IPS-15b (cell line): ENCODE measurements at regions not wholly inside any gene's neighbourhood (a gene's known extent, or its start where the extent isn't known, plus 50 kb on each side); places are given as distances from the start of the nearest gene placed in this dataset.
"Not testable (repeated sequence)": the region's sequence is repeated elsewhere in the genome, so short reads cannot be mapped to it uniquely, and the experiment has no call there.

Source experiments
- H3K27me3 ChIP-seq: one replicate; pipeline ENCODE4 v1.6.1; 2013; ENCODE audit warnings: low read length; ENCODE audit not compliant: control insufficient read depth, insufficient read depth
- H3K36me3 ChIP-seq: one replicate; pipeline ENCODE4 v1.6.1; 2013; ENCODE audit warnings: low read length; ENCODE audit not compliant: control insufficient read depth, insufficient read depth
- H3K4me1 ChIP-seq: one replicate; pipeline ENCODE4 v1.6.1; 2013; ENCODE audit warnings: mild to moderate bottlenecking, low read length; ENCODE audit not compliant: control insufficient read depth, insufficient read depth
- H3K4me3 ChIP-seq: one replicate; pipeline ENCODE4 v1.5.1; 2013; ENCODE audit warnings: low read depth, low read length
- H3K9ac ChIP-seq: one replicate; pipeline ENCODE4 v1.6.1; 2013; ENCODE audit warnings: low read depth, mild to moderate bottlenecking, low read length
- H3K9me3 ChIP-seq: one replicate; pipeline ENCODE4 v1.6.1; 2013; ENCODE audit warnings: mild to moderate bottlenecking, low read length; ENCODE audit not compliant: control insufficient read depth, insufficient read depth

DNA sequence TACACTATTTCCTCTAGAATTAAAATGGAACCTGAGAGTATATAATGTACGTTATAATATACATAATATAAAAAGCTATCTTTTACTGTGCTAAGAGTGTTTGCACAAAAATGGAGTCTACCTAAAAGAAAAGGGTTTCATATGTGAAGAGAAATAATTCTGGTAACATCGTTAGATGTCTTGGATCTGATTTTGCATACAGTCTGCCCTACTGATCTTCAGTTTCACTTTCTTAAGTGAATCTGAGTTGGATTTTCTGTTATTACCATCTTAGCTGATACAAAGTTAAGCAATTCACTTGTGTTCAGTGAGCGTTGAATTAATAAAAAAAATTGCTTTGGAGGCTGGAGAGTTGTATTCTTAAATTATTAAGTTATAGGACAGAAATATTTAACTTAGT, 502.1 kb upstream of the TMEFF2 start:
- no peaks in the 10 kb centered on the region for H3K4me1 ChIP-seq
- no peaks in the 10 kb centered on the region for H3K9me3 ChIP-seq
- H3K4me3 ChIP-seq: no peak overlapping the region
- H3K9ac ChIP-seq: no peak overlapping the region
- no peaks in the 10 kb centered on the region for H3K27me3 ChIP-seq
- H3K36me3 ChIP-seq: no peaks in the 10 kb centered on the region

DNA sequence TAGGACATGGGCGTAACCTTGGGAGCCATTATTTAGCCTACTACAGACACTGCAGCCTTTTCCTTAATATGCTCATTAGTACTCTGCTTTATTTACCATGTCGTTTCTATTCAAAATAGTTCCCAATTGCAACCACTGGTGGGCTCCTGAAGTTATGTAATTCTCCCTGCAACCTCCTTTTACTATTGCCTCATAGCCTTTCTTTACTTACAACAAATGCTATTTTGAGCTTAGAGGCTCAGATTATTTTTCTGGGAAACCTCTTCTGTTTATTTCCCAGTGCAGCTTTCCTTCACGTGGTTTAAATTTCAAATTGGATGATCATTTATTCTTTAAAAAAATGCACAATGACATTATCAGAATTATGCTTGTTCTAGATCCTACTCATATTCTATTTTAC, 492.3 kb upstream of the TMEFF2 start:
- no peak overlapping the region for H3K4me3 ChIP-seq
- H3K27me3 ChIP-seq: no peaks in the 10 kb centered on the region
- no peaks in the 10 kb centered on the region for H3K9me3 ChIP-seq
- peaks cover 6% of the 10 kb centered on the region for H3K4me1 ChIP-seq
- H3K9ac ChIP-seq: no peak overlapping the region
- no peaks in the 10 kb centered on the region for H3K36me3 ChIP-seq

DNA sequence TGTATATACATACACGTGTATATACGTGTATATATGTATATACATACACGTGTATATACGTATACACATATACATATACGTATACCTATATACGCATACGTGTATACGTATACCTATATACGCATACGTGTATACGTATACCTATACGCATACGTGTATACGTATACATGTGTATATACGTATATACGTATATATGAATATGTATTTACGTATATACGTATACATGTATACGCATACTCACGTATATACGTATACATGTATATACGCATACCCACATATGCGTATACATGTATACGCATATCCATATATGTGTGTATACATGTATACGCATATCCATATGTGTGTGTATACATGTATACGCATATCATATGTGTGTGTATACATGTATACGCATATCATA, 487.8 kb upstream of the TMEFF2 start:
- H3K4me1 ChIP-seq, H3K4me3 ChIP-seq, H3K9ac ChIP-seq, H3K36me3 ChIP-seq, H3K27me3 ChIP-seq, H3K9me3 ChIP-seq: not testable (repeated sequence)

DNA sequence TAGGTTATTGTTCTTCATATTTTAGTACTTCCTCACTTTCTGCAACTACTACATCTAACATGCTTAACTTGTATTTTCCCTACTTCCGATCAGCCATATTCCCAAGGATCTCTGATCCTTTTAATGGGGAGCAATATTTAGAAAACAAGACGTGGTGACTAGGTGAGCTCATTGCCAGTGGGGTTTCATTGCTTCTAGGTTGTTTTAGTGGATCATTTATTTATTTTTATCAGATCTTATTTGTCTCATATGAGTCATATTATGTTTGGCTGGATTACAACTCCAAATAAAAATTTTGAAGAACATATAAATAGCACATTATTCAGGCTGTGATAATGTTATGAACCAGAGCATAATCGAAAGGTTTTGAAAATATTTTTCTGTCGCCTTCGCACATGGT, 480.9 kb upstream of the TMEFF2 start:
- Histone ChIP-seq H3K27me3 (no peaks in the 10 kb centered on the region), H3K9ac (no peak overlapping the region), H3K9me3 (no peaks in the 10 kb centered on the region), H3K36me3 (no peaks in the 10 kb centered on the region), H3K4me1 (no peaks in the 10 kb centered on the region), H3K4me3 (no peak overlapping the region)

DNA sequence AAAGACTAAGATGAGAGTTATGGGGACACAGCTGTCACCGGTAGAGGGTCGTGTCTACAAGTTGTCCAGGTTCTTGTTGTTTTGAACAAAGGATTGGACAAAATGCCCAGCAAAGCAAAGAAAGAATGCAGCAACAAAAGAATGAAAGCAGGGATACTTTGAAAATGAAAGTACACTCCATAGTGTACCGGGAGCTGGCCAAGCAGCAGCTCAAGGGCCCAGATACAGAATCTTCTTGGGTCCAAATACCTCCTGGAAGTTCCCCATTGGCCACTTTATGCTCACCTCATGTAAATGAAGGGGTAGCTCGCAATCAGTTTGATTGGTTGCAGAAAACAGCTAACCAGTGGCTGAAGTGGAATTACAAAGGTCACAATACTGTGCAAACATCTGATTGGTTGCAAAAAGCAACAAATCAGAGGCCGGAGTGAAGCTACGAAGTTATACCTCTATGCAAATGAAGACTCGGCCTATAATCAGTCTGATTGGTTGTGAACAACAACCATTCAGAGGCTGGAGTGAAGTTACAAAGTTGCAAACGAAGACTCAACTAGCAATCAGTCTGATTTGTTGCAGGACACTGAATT, 474.9 kb upstream of the TMEFF2 start:
- no peaks in the 10 kb centered on the region for H3K27me3 ChIP-seq
- no peaks in the 10 kb centered on the region for H3K4me1 ChIP-seq
- no peaks in the 10 kb centered on the region for H3K36me3 ChIP-seq
- H3K4me3 ChIP-seq: no peak overlapping the region
- no peaks in the 10 kb centered on the region for H3K9me3 ChIP-seq
- H3K9ac ChIP-seq: no peak overlapping the region

DNA sequence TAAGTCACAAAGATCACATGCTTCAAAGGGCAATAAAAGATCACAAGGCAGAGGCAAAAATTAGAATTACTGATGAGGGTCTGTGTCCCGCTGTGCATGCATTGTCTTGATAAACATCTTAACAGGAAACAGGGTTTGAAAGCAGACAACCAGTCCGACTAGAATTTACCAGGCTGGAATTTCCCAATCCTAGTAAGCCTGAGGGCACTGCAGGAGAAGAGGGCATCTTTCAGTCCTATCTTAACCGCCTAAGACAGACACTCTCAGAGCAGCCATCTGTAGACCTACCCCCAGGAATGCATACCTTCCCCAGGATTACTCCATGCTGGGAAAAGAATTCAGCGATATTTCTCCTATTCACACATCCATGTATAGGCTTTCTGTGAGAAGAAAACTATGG, 465.8 kb upstream of the TMEFF2 start:
- H3K9me3 ChIP-seq, H3K4me1 ChIP-seq, H3K36me3 ChIP-seq, H3K27me3 ChIP-seq, H3K9ac ChIP-seq, H3K4me3 ChIP-seq: not testable (repeated sequence)

DNA sequence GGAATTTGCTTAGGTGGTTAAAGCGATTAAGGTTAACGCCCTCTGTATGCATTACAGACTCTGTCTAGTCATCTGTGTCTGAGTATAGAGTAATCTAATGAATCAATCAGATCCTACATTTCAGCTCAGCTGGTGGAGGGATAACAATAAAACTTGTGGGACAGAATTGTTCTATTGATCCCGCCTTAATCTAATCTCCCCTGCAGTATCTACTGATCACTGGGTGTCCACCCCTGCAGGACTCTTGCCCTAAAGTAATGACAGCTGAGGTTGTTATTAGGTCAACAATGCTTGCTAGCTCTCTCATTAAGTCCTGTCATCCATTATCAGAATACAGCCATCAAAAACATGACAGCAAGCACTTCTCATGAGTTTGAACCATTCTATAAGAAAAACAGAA, 462.6 kb upstream of the TMEFF2 start:
- Histone ChIP-seq H3K9ac (no peak overlapping the region), H3K9me3 (no peaks in the 10 kb centered on the region), H3K36me3 (no peaks in the 10 kb centered on the region), H3K27me3 (no peaks in the 10 kb centered on the region), H3K4me1 (no peaks in the 10 kb centered on the region), H3K4me3 (no peak overlapping the region)

DNA sequence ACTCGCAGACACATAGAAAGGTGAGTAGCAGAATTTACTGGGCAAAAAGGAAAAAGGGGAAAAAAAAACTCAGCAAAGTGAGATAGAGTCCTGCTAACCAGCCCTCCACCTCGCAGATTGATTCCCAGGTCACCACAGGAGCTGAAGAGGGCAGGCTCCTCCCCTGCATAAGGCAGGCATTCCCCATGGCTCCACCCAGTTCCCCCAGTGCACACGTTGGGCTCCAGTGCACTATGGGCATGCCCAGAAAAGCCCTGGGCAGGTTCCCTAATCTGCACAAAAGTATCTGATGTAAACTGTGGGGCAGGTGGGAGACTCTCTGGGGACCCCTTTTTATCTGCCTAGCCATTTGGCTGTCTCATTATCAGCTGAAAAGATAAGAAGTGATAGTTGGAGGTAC, 461.2 kb upstream of the TMEFF2 start:
- Histone ChIP-seq H3K4me3 (no peak overlapping the region), H3K27me3 (no peaks in the 10 kb centered on the region), H3K36me3 (no peaks in the 10 kb centered on the region), H3K4me1 (no peaks in the 10 kb centered on the region), H3K9ac (no peak overlapping the region), H3K9me3 (no peaks in the 10 kb centered on the region)

DNA sequence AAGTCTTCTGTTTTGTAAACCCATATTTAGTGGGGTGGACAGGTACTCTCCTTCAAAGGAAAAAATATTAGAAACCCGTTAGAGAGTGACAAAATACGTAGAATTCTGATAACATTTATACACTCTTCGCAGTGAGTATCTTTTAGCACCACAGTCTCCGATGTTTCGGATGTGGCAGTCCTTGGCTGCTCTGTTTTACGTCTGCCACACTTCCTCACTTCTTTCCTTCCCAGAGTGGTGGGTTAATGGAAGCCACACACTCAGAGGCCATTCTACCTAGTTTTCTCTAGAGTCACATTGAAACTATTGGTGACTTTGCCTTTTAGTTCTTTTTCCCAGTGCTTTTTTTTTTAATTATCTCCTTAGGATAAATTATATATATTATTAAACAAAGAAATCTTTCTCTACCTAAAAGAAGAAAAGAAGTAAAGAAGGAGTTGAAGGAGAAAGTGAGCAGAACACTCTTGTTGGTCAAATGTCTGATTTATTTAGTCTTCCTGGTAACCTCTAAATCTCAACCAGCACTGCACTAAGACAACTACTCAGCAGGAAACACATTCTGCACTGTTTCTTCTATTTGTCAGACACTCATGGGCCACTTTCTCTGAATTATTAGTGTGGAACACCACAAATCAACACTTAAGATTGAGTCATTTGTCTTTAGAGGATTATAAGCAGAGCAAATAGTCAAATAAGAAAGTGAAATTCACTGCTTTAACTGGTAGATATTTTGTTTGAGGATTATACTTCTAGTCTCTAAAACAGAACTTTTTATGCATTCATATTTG, 451.3 kb upstream of the TMEFF2 start:
- H3K36me3 ChIP-seq: no peaks in the 10 kb centered on the region
- no peak overlapping the region for H3K4me3 ChIP-seq
- H3K9me3 ChIP-seq: no peaks in the 10 kb centered on the region
- H3K27me3 ChIP-seq: no peaks in the 10 kb centered on the region
- H3K4me1 ChIP-seq: no peaks in the 10 kb centered on the region
- no peak overlapping the region for H3K9ac ChIP-seq

DNA sequence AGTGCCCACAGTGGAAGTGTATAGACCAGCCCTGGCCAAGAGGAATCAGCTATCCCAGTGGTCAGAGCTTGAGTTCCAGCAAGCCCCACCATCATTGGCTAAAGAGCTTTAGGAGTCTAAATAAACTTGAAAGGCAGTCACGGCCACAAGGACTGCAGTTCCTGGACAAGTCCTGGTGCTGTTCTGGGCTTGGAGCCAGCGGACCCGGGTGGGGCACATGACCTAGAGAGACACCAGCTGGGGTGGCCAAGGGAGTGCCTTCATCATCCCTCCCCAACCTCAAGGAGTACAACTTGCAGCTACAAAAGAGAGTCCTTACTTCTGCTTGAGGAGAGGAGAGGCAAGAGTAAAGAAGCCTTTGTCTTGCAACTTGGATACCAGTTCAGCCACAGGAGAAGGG, 439.8 kb upstream of the TMEFF2 start:
- no peak overlapping the region for H3K4me3 ChIP-seq
- no peaks in the 10 kb centered on the region for H3K36me3 ChIP-seq
- no peaks in the 10 kb centered on the region for H3K27me3 ChIP-seq
- H3K9me3 ChIP-seq: no peaks in the 10 kb centered on the region
- H3K4me1 ChIP-seq: no peaks in the 10 kb centered on the region
- H3K9ac ChIP-seq: no peak overlapping the region

DNA sequence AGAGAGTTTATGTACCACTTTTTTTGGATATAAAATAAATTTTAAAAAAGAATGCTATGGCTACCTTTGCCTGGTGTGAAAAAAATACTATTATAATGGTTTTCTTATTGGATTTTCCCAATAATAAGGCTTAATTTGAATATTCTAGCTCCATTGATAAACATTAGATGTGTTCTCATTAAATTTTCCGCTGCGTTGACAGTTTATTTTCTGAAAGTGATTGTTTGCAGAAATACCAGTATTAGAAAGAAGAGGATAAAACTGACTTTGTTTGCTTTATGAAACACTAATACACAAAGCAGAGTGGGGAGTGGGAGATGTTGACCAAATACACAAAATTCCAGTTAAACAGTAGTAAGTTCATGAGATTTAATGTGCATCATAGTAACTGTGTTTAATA, 433.3 kb upstream of the TMEFF2 start:
- Histone ChIP-seq H3K27me3 (no peaks in the 10 kb centered on the region), H3K9me3 (no peaks in the 10 kb centered on the region), H3K9ac (no peak overlapping the region), H3K4me3 (no peak overlapping the region), H3K36me3 (no peaks in the 10 kb centered on the region), H3K4me1 (no peaks in the 10 kb centered on the region)

DNA sequence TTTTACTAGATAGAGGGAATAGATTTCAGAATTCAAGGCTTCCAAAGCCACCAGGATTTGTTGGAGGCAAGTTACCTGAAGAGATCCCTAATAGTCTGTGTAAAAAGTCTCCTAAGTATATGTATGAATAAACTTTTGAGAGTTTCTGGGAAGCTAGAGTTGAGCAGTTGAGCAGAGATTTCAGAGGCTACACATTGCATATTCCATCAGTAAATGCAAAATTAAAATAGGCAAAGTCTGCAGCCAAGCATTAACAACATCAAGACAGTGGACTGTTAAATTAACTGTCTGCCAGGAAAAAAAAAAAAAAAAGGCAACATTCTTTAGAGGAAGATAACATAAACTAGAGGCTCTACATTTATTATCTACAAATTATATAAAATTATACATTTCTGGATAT, 420.4 kb upstream of the TMEFF2 start:
- Histone ChIP-seq H3K9me3 (no peaks in the 10 kb centered on the region), H3K4me1 (no peaks in the 10 kb centered on the region), H3K4me3 (no peak overlapping the region), H3K9ac (no peak overlapping the region), H3K27me3 (no peaks in the 10 kb centered on the region), H3K36me3 (no peaks in the 10 kb centered on the region)
